Left lung (tissue), 4 donors: ENCODE measurements at regions not wholly inside any gene's neighbourhood (a gene's known extent, or its start where the extent isn't known, plus 50 kb on each side); places are given as distances from the start of the nearest gene placed in this dataset.

ENCODE experiments used
- ATAC-seq: fragments of 200-7000 bp; cut with Tn5 transposase; one replicate; pipeline ENCODE4 v1.9.1; 2020; ENCODE audit warnings: moderate library complexity
- DNase-seq, 4 donors: peaks; one replicate each; pipeline ENCODE4 v3.0.0-alpha.2; 2013 to 2020
- H3K27ac ChIP-seq, 2 donors: fragments of 200-600 bp; sonication (generic) in 1 of 2; one replicate each; pipeline versions ENCODE4 v1.5.0 to v1.8.0; 2020 to 2021
- H3K27me3 ChIP-seq, 2 donors: fragments of 200-600 bp; sonication (generic) in 1 of 2; one replicate each; pipeline versions ENCODE4 v1.5.0 to v1.8.0; 2020 to 2021
- H3K36me3 ChIP-seq, 2 donors: fragments of 200-600 bp; sonication (generic) in 1 of 2; one replicate each; pipeline versions ENCODE4 v1.5.0 to v1.8.0; 2020 to 2021
- H3K4me1 ChIP-seq, 2 donors: fragments of 200-600 bp; one replicate each; pipeline ENCODE4 v1.8.0; 2021
- H3K4me3 ChIP-seq, 2 donors: fragments of 200-600 bp; sonication (generic) in 1 of 2; one replicate each; pipeline versions ENCODE4 v1.5.0 to v1.8.0; 2020 to 2021; ENCODE audit warnings: mild to moderate bottlenecking in 1 of 2
- H3K9me3 ChIP-seq, 2 donors: fragments of 200-600 bp; sonication (generic) in 1 of 2; one replicate each; pipeline versions ENCODE4 v1.5.0 to v1.8.0; 2020 to 2021
- CTCF ChIP-seq, 2 donors: fragments of 200-600 bp; sonication (generic) in 1 of 2; IDR thresholded peaks; one replicate each; pipeline versions ENCODE4 v1.5.0 to v1.8.0; 2021; ENCODE audit warnings: antibody characterized with exemption in 2 of 2
- intact Hi-C, 2 donors: fragments of 100-400 bp; cut with DNase I; formaldehyde crosslinking; loops; one replicate each; pipeline versions ENCODE4 v1.11.2 to v1.14.2; 2022
- donor health status: DM: no; HTN: yes; CAD: no.
- donor health status: DM: no; HTN: no; CAD: no.

GRCh38 chr6:79431537-79431933, 105.7 kb downstream of the LCA5 start:
- Histone ChIP-seq H3K9me3 (no peaks in the 10 kb centered on the region), H3K27me3 (no peaks in the 10 kb centered on the region), H3K4me3 (no peak overlapping the region), H3K27ac (no peak overlapping the region), H3K4me1 (no peaks in the 10 kb centered on the region), H3K36me3 (no peaks in the 10 kb centered on the region)
- DNase-seq (no peak), ATAC-seq (no peak)
- intact Hi-C loops: no loop called here
- no peak for TF ChIP-seq CTCF (IDR thresholded peaks at IDR 0.05)

GRCh38 chr6:79430913-79431536, 106.2 kb downstream of the LCA5 start:
- DNase-seq (no peak), ATAC-seq (no peak)
- Histone ChIP-seq H3K4me3 (no peak overlapping the region), H3K36me3 (no peaks in the 10 kb centered on the region), H3K4me1 (no peaks in the 10 kb centered on the region), H3K9me3 (no peaks in the 10 kb centered on the region), H3K27ac (no peak overlapping the region), H3K27me3 (no peaks in the 10 kb centered on the region)
- no peak for TF ChIP-seq CTCF (IDR thresholded peaks at IDR 0.05)
- intact Hi-C loops: no loop called here

DNA sequence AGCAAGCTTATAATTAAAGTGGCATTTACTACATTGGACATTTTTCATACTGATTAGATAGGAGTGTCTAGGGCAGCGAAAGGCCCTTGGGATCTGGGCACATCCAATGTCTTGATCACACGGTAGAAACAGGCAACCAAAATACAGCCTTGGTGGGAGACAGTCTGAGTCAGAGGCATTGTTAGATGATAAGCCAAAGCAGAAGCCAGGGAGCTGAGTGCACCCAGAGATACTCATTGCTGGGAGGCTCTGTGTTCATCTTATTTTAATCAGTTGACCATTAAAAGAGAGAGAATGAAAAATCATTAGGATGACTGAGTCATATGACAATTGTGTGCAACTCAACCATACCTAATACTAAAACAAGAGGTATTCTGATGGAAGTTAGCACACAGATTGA, 109.5 kb downstream of the LCA5 start:
- TF ChIP-seq CTCF (IDR thresholded peaks at IDR 0.05): no peak
- no peak for ATAC-seq
- Histone ChIP-seq H3K9me3 (no peaks in the 10 kb centered on the region), H3K27ac (no peak overlapping the region), H3K4me3 (no peak overlapping the region), H3K36me3 (no peaks in the 10 kb centered on the region), H3K4me1 (no peaks in the 10 kb centered on the region), H3K27me3 (no peaks in the 10 kb centered on the region)
- intact Hi-C loops: no loop called here
- no peak for DNase-seq

GRCh38 chr6:79426625-79427278, 110.5 kb downstream of the LCA5 start:
- no peak for DNase-seq
- no peak for ATAC-seq
- TF ChIP-seq CTCF (IDR thresholded peaks at IDR 0.05): no peak

GRCh38 chr6:79425589-79426311, 111.5 kb downstream of the LCA5 start:
- no peak for TF ChIP-seq CTCF (IDR thresholded peaks at IDR 0.05)
- Histone ChIP-seq H3K27ac (no peak overlapping the region), H3K36me3 (no peaks in the 10 kb centered on the region), H3K27me3 (no peaks in the 10 kb centered on the region), H3K9me3 (no peaks in the 10 kb centered on the region), H3K4me3 (no peak overlapping the region), H3K4me1 (peaks cover 0 to 8% of the 10 kb centered on the region in 2 donors)
- intact Hi-C loops: no loop called here
- no peak for ATAC-seq
- no peak for DNase-seq

More at GRCh38 chr6:79426625-79427278, 110.5 kb downstream of the LCA5 start:
- intact Hi-C loops: no loop called here
- no peaks in the 10 kb centered on the region for H3K36me3 ChIP-seq
- peaks cover 0 to 6% of the 10 kb centered on the region in 2 donors for H3K4me1 ChIP-seq
- H3K9me3 ChIP-seq: no peaks in the 10 kb centered on the region
- H3K27ac ChIP-seq: no peak overlapping the region
- no peak overlapping the region for H3K4me3 ChIP-seq
- no peaks in the 10 kb centered on the region for H3K27me3 ChIP-seq
